AG08396 (cell line): ENCODE measurements at regions not wholly inside any gene's neighbourhood (a gene's known extent, or its start where the extent isn't known, plus 50 kb on each side); places are given as distances from the start of the nearest gene placed in this dataset.
"Not testable (repeated sequence)": the region's sequence is repeated elsewhere in the genome, so short reads cannot be mapped to it uniquely, and the experiment has no call there.

Source experiments
- DNase-seq: peaks from one replicate; pipeline ENCODE4 v3.0.0; 2012; ENCODE audit warnings: low spot score, mixed read lengths

- DNase-seq, result not testable (repeated sequence)
Measured at GRCh38 chr2:91571239-91571923, 2879.9 kb downstream of the RPIA start.

DNA sequence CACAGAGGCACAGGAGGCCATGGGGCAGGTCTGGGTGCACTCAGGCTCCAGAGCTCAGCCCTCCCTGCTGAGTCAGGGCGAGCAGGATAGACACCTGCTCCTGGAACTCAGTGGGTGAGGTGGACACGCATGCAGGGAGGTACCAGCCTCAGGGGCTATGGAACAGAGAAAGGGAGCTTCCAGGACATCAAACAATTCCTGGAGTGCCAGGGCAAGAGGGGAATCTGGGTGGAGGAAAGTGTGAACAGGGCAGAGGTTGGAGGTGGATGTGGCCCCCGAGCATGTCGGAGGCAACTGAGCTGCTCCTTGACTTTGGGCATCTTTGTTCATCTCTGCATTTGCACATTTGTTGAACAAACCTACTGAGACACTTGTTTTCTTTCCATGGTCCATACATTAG is 2881.5 kb downstream of the RPIA start:
- not testable (repeated sequence) for DNase-seq

GRCh38 chr2:91573755-91574154 is 2882.3 kb downstream of the RPIA start:
- not testable (repeated sequence) for DNase-seq

DNA sequence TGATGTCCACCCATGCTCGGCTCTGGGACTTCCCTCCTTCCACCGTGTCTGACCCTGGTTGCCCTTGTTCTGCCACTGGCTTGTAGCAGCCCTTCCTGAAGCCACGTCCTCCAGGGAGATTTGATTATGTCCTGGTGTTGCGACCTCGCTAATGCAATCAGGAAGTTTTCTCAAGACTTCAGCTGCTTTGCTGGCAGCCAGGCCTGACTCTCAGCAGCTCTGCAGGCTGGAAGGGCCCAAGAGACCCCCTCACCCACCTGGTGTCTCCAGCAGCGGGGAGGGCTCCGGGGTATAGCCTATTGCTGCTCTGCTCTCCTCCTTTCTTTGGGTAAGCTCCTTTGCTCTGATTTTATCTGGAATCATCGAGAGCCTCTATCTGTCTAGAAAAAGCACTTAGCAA is 2882.8 kb downstream of the RPIA start:
- not testable (repeated sequence) for DNase-seq

GRCh38 chr2:91575701-91576100 is 2884.2 kb downstream of the RPIA start:
- not testable (repeated sequence) for DNase-seq

DNA sequence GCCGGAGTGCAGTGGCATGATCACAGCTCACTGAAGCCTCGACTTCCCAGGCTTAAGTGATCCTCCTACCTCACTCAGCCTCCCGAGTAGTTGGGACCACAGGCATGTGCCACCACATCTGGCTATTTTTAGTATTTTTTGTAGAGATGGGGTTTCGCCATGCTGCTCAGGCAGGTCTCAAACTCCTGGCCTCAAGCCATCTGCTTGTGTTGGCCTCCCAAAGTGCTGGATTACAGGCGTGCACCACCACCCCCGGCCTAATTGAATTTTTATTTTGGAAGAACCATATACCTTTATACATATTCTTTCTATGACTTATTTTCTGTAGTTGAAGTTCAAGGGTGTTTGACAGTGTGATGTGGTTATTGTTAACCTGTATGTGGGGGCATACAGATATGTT is 2885.9 kb downstream of the RPIA start:
- DNase-seq, result not testable (repeated sequence)

- DNase-seq, result not testable (repeated sequence)
Measured at GRCh38 chr2:91578678-91579077, 2887.2 kb downstream of the RPIA start.

- DNase-seq, result peak; percentile 1
Measured at GRCh38 chr2:91579555-91579954, 2888.1 kb downstream of the RPIA start.

GRCh38 chr2:91580043-91580442 is 2888.6 kb downstream of the RPIA start:
- DNase-seq, result not testable (repeated sequence)

DNA sequence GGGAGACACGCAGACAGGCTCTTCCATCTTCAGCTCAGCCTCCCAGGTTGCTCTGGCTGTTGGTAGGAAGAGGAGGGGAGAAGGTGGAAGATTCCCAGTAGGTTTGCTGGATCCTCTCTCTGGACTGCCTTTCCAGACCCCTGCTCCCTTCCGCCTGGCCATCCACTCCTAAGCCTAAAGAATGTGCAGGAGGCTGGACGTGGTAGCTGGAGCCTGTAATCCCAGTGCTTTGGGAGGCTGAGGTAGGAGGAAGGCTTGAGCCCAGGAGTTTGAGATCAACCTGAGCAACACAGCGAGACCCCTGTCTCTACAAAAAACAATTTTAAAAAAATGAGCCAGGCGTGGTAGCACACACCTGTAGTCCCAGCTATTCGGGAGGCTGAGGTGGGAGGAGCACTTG is 2895.6 kb downstream of the RPIA start:
- DNase-seq, result not testable (repeated sequence)

DNA sequence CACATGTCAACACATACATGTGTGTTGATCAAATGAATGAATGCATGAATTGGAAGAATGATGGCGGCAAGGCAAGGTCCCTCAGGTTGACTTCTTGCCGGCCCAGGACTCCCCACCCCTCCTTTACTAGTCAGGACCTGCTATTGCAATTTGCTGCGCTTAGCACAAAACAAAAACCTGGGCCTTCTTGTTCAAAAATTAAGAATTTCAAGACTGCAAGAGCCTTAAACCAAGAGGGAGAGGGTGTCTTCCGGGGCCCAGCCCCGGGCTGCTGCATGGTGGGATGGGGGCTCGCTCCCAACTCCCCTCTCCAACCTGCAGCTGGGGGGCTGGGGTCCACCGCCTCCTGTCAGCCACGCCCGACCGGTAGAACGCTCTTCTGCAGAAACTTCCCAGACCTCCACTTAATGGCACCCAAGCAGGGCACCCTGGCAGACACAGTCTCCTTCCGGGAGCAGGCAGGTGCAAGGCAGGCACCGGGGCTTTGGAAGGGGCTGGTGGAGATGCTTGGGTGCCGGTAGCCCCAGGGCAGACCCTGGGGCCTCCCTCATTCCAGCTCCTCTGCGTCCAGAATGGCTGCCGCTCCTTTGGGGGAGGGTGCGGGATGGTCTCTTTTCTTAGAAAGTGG is 2896.5 kb downstream of the RPIA start:
- DNase-seq, result peak; percentile 3

GRCh38 chr2:91588782-91589223 is 2897.3 kb downstream of the RPIA start:
- peak; percentile 1 for DNase-seq

DNA sequence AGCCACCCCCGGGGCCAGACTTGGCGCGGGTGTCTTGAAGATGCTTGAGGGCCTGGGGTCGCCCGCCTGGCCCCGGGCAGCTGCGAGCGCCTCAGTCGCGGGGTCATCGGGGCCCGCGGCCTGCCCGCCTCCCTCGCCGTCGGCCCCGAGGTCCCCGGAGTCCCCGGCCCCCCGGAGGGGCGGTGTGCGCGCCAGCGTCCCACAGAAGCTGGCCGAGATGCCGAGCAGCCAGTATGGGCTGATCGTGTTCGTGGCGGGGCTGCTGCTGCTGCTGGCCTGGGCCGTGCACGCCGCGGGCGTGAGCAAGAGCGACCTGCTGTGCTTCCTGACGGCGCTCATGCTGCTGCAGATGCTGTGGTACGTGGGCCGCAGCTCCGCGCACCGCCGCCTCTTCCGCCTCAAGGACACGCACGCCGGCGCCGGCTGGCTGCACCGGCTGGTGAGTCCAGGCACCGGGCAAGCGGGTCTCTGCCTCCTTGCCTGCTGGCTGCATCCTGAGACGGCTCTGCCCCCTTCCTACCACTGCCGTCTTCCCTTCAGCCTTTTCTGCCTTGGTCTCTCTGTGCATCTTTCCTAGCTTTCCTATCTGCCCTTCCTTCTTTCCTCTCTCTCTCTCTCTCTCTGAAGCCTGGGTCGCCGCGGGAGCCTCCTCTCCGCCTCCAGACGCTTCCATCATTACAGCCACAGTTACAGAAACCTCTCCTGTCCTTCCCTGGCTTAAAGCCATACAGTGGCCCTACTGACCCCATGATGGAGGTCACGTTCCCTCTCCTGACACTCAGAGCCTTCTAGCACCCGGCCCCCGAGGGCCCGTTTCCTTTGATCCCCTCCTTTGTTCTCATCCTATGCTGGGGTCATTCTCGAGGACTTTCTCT is 2898.2 kb downstream of the RPIA start:
- DNase-seq, result peak; percentile 4

GRCh38 chr2:91590381-91590780 is 2898.9 kb downstream of the RPIA start:
- peak; percentile 0 for DNase-seq

DNA sequence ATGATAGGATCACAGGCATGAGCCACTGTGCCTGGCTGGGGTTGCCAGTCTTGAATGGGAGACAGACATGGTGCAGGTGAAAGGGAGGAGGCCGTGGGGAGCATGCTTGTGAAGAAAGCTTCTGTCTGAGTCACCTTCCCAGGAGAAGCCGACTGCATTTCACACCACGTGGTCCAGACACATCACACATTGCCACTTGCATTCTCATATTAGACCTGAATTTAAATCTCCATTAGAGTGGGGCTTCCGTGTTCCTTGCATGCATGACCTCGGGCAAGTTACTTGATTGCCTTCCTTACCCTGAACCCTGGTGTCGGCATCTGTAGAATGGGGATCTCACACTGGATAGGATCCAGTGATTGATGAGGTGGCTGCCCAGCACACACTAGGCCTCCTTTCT is 2899.6 kb downstream of the RPIA start:
- not testable (repeated sequence) for DNase-seq

- DNase-seq, result not testable (repeated sequence)
Measured at GRCh38 chr2:91597436-91597835, 2906.0 kb downstream of the RPIA start.

GRCh38 chr2:91598519-91598918 is 2907.0 kb downstream of the RPIA start:
- peak; percentile 18 for DNase-seq

DNA sequence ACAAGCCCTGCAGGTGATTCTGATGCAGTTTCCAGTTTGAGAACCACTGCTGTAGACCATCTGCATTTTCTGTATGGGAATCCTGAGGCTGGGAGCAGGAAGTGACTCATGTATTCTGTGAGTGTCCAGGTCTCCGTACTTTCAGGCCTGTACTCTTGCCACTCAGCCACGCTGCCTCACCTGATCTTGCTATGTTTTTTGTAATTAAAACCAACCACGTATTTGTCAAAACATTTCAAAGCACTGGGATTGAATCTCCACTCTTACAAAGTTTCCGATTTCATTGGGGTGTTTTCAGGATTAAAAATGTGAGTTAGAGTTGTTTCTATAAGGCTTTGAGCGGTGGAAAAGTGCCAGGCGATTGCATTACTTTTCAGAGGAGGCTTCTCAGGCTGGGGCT is 2907.5 kb downstream of the RPIA start:
- not testable (repeated sequence) for DNase-seq

DNA sequence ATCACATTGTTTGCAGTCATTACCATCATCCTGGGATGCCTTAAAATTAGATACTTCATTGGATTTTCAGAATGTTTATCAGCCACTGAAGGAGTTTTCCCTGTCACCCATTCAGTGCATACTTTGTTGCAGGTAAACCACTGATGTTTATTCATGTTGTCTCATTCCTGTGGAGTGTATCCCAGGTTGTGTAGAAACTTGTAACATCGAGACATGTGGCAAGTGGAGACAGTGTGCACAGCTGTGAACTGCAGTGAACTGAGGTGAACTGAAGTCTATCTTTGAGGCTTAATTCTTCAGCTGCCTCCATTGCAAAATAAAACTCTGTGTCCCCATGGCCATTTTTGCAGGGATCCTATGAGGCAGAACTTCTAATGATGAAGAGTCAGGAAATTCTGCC is 2911.4 kb downstream of the RPIA start:
- DNase-seq, result not testable (repeated sequence)

DNA sequence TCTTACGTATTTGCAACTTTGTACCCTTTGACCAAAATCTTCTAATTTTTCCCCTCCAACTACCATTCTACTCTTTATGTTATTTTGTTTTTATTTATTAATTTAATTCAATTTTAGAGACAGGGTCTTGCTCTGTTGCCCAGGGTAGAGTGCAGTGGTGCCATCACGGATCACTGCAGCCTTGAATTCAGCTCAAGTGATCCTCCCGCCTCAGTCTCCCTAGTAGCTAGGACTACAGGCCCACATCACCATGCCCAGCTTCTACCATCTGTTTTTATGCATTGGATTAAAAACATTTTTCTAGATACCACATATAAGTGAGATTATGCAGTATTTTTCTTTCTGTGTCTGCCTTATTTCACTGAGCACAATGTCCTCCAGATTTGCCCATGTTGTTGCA is 2912.5 kb downstream of the RPIA start:
- DNase-seq, result not testable (repeated sequence)

DNA sequence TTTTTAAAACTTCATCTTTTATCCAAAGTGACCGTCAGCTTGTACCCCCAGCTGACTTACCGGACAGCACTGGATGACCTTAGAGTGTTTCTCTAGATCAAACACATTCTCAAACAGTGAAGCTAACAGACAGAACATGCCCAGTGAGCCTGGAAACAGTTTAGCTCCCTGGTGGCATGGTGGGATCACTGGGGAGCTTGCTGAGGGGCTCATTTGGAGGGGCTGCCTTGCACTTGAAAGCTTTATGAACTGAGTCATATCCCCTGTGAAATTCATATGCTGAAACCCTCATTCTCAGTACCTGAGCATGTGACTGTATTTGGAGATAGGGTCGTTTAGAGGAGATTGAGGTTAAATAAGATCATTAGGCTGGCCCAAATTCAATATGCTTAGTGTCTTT is 2913.2 kb downstream of the RPIA start:
- DNase-seq, result not testable (repeated sequence)

- not testable (repeated sequence) for DNase-seq
Measured at GRCh38 chr2:91623739-91624138, 2932.3 kb downstream of the RPIA start.

DNA sequence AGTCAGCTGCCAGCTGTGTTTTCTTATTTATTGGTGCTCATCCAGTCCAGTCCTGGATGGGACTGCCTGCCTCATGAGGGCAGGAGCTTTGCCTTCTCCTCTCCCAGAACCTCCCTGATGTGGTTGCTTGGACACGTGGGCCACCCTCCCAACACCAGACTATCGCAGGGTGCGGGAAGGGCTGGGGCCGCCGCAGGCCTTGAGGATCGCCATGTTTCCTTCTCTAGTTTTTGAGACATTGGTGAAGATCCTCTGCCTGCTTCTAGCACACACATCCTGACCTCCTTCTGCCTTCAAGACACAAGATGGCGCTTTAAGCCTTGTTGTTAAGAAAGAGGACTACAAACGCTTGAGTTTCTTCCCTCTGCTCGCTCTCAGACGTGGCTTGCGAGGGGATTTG is 2937.0 kb downstream of the RPIA start:
- DNase-seq, result not testable (repeated sequence)
